ENCODE measurements at regions not wholly inside any gene's neighbourhood (a gene's known extent, or its start where the extent isn't known, plus 50 kb on each side); places are given as distances from the start of the nearest gene placed in this dataset.
A peak's percentile ranks its signal among the peaks of the same experiment; 100 is the strongest.
"Not testable (repeated sequence)": the region's sequence is repeated elsewhere in the genome, so short reads cannot be mapped to it uniquely, and the experiment has no call there.

- no peak for DNase-seq
These were observed 50.4 kb upstream of the RAPH1 start for GRCh38 chr2:203585516-203585915.

GRCh38 chr2:203586206-203586605 is 51.1 kb upstream of the RAPH1 start:
- DNase-seq = no peak

GRCh38 chr2:203586696-203587095 is 51.6 kb upstream of the RAPH1 start:
- DNase-seq = no peak

GRCh38 chr2:203590496-203590895 is 55.4 kb upstream of the RAPH1 start:
- DNase-seq = no peak

- no peak for DNase-seq
These were observed 56.5 kb upstream of the RAPH1 start for GRCh38 chr2:203591642-203592041.

- DNase-seq = no peak
These were observed 57.4 kb upstream of the RAPH1 start for GRCh38 chr2:203592470-203592869.

- no peak for DNase-seq
These were observed 59.4 kb upstream of the RAPH1 start for GRCh38 chr2:203594541-203594940.

GRCh38 chr2:203596183-203596582 is 61.1 kb upstream of the RAPH1 start:
- DNase-seq = no peak

GRCh38 chr2:203599509-203599908 is 64.4 kb upstream of the RAPH1 start:
- DNase-seq = no peak

- no peak for DNase-seq
These were observed 65.2 kb upstream of the RAPH1 start for GRCh38 chr2:203600286-203600685.

GRCh38 chr2:203603456-203604389 is 68.6 kb upstream of the RAPH1 start:
- DNase-seq = no peak

GRCh38 chr2:203605302-203605701 is 70.2 kb upstream of the RAPH1 start:
- DNase-seq = no peak

- no peak for DNase-seq
These were observed 71.0 kb upstream of the RAPH1 start for GRCh38 chr2:203606051-203606450.

- DNase-seq = no peak
These were observed 75.5 kb upstream of the RAPH1 start for GRCh38 chr2:203610558-203610957.

- DNase-seq = no peak
These were observed 77.1 kb upstream of the RAPH1 start for GRCh38 chr2:203612246-203612645.

GRCh38 chr2:203619267-203619878 is 84.3 kb upstream of the RAPH1 start:
- no peak for DNase-seq

GRCh38 chr2:203621981-203622515 is 84.4 kb upstream of the CD28 start:
- no peak for DNase-seq

GRCh38 chr2:203623096-203623495 is 83.3 kb upstream of the CD28 start:
- DNase-seq = no peak

- no peak for DNase-seq
These were observed 82.8 kb upstream of the CD28 start for GRCh38 chr2:203623661-203624060.

GRCh38 chr2:203625701-203626100 is 80.7 kb upstream of the CD28 start:
- peak; percentile 73 for DNase-seq

- not testable (repeated sequence) for DNase-seq
These were observed 80.2 kb upstream of the CD28 start for GRCh38 chr2:203626247-203626646.

GRCh38 chr2:203626952-203627681 is 79.3 kb upstream of the CD28 start:
- DNase-seq = no peak
